ENCODE measurements at regions not wholly inside any gene's neighbourhood (a gene's known extent, or its start where the extent isn't known, plus 50 kb on each side); places are given as distances from the start of the nearest gene placed in this dataset.

GRCh38 chr12:59472273-59472672 lies 123.6 kb upstream of the SLC16A7 start:
- H3K9me3 ChIP-seq (replicated peaks in 1 of 3) = no peaks in the 10 kb centered on the region
- 70 to 84% (median 74%) methylated on average over 5 of the region's 5 CpGs for WGBS, 4 donors
- no peak overlapping the region for H3K27ac ChIP-seq
- TF ChIP-seq POLR2A (IDR thresholded peaks at IDR 0.05) (no peak), CTCF (IDR thresholded peaks at IDR 0.05) (no peak)
- no peaks in the 10 kb centered on the region for H3K4me1 ChIP-seq (replicated peaks in 1 of 2)
- H3K27me3 ChIP-seq = no peaks in the 10 kb centered on the region
- intact Hi-C loops (cut with DNase I) = no loop called here
- DNase-seq = no peak
- H3K4me3 ChIP-seq = no peak overlapping the region
- no peaks in the 10 kb centered on the region for H3K36me3 ChIP-seq (replicated peaks in 1 of 2)

- TF ChIP-seq CTCF (IDR thresholded peaks at IDR 0.05) (no peak), POLR2A (IDR thresholded peaks at IDR 0.05) (no peak)
- 30 to 37% (median 34%) methylated on average over 5 of the region's 5 CpGs for whole genome bisulfite sequencing, 4 donors
- Histone ChIP-seq H3K9me3 (replicated peaks in 1 of 3) (no peaks in the 10 kb centered on the region), H3K4me1 (replicated peaks in 1 of 2) (peaks cover 0 to 7% of the 10 kb centered on the region in 2 donors), H3K36me3 (replicated peaks in 1 of 2) (no peaks in the 10 kb centered on the region), H3K27me3 (no peaks in the 10 kb centered on the region), H3K27ac (no peak overlapping the region), H3K4me3 (no peak overlapping the region)
- DNase-seq = no peak
- intact Hi-C loops (cut with DNase I) = no loop called here
Measured at GRCh38 chr12:59459966-59460660, 135.7 kb upstream of the SLC16A7 start.

- TF ChIP-seq CTCF (IDR thresholded peaks at IDR 0.05) = no peak
- no peak for TF ChIP-seq POLR2A (IDR thresholded peaks at IDR 0.05)
Measured at GRCh38 chr12:59453475-59453874, 142.4 kb upstream of the SLC16A7 start.

GRCh38 chr12:59452746-59453145 lies 143.1 kb upstream of the SLC16A7 start:
- WGBS, 4 donors = 47 to 80% (median 64%) methylated on average over 2 of the region's 2 CpGs
- Histone ChIP-seq H3K36me3 (replicated peaks in 1 of 2) (no peaks in the 10 kb centered on the region), H3K27me3 (no peaks in the 10 kb centered on the region), H3K9me3 (replicated peaks in 1 of 3) (no peaks in the 10 kb centered on the region), H3K27ac (no peak overlapping the region), H3K4me3 (no peak overlapping the region), H3K4me1 (replicated peaks in 1 of 2) (no peaks in the 10 kb centered on the region)
- DNase-seq = no peak
- no peak for TF ChIP-seq POLR2A (IDR thresholded peaks at IDR 0.05)
- no peak for TF ChIP-seq CTCF (IDR thresholded peaks at IDR 0.05)
- intact Hi-C loops (cut with DNase I) = no loop called here

More at GRCh38 chr12:59453475-59453874, 142.4 kb upstream of the SLC16A7 start:
- Histone ChIP-seq H3K27ac (no peak overlapping the region), H3K27me3 (no peaks in the 10 kb centered on the region), H3K4me1 (replicated peaks in 1 of 2) (no peaks in the 10 kb centered on the region), H3K9me3 (replicated peaks in 1 of 3) (no peaks in the 10 kb centered on the region), H3K4me3 (no peak overlapping the region), H3K36me3 (replicated peaks in 1 of 2) (no peaks in the 10 kb centered on the region)
- intact Hi-C loops (cut with DNase I) = no loop called here
- DNase-seq = no peak
